GM21515 (cell line): ENCODE measurements at regions not wholly inside any gene's neighbourhood (a gene's known extent, or its start where the extent isn't known, plus 50 kb on each side); places are given as distances from the start of the nearest gene placed in this dataset.
"Not testable (repeated sequence)": the region's sequence is repeated elsewhere in the genome, so short reads cannot be mapped to it uniquely, and the experiment has no call there.

Experiments
- ATAC-seq: cut with Tn5 transposase; IDR thresholded peaks from one replicate; pipeline ENCODE4 v1.9.1; 2021; ENCODE audit not compliant: unreplicated experiment

GRCh38 chr18:2147476-2148230 lies 423.7 kb downstream of the METTL4 start:
- ATAC-seq, result no peak

GRCh38 chr18:2148823-2149222 lies 422.5 kb downstream of the METTL4 start:
- ATAC-seq, result no peak

GRCh38 chr18:2150566-2150965 lies 420.7 kb downstream of the METTL4 start:
- ATAC-seq, result no peak

GRCh38 chr18:2154278-2154677 lies 417.0 kb downstream of the METTL4 start:
- ATAC-seq, result no peak

GRCh38 chr18:2164644-2165550 lies 406.4 kb downstream of the METTL4 start:
- ATAC-seq, result no peak

- ATAC-seq, result not testable (repeated sequence)
Observed at GRCh38 chr18:2166876-2167275, 404.4 kb downstream of the METTL4 start.

- ATAC-seq, result no peak
Observed at GRCh38 chr18:2168022-2168421, 403.3 kb downstream of the METTL4 start.

- ATAC-seq, result no peak
Observed at GRCh38 chr18:2169656-2170055, 401.6 kb downstream of the METTL4 start.

- no peak for ATAC-seq
Observed at GRCh38 chr18:2171840-2172625, 399.3 kb downstream of the METTL4 start.

- ATAC-seq, result no peak
Observed at GRCh38 chr18:2172881-2173280, 398.4 kb downstream of the METTL4 start.

- no peak for ATAC-seq
Observed at GRCh38 chr18:2173486-2173885, 397.8 kb downstream of the METTL4 start.

- ATAC-seq, result no peak
Observed at GRCh38 chr18:2178036-2178435, 393.3 kb downstream of the METTL4 start.

- no peak for ATAC-seq
Observed at GRCh38 chr18:2179498-2180183, 391.7 kb downstream of the METTL4 start.

- ATAC-seq, result no peak
Observed at GRCh38 chr18:2180586-2180985, 390.7 kb downstream of the METTL4 start.

GRCh38 chr18:2183432-2183831 lies 387.9 kb downstream of the METTL4 start:
- no peak for ATAC-seq

- no peak for ATAC-seq
Observed at GRCh38 chr18:2186967-2187366, 384.3 kb downstream of the METTL4 start.

GRCh38 chr18:2188258-2188657 lies 383.0 kb downstream of the METTL4 start:
- no peak for ATAC-seq

GRCh38 chr18:2191180-2191790 lies 380.0 kb downstream of the METTL4 start:
- no peak for ATAC-seq

- ATAC-seq, result no peak
Observed at GRCh38 chr18:2192562-2192961, 378.7 kb downstream of the METTL4 start.

- no peak for ATAC-seq
Observed at GRCh38 chr18:2197946-2198345, 373.4 kb downstream of the METTL4 start.
